ENCODE measurements at regions not wholly inside any gene's neighbourhood (a gene's known extent, or its start where the extent isn't known, plus 50 kb on each side); places are given as distances from the start of the nearest gene placed in this dataset.

- POLR2A ChIA-PET = no interaction called here
- H3K4me3 ChIP-seq (ENCODE audit: low read depth, low read length) = no peak overlapping the region
Measured at GRCh38 chr16:9480503-9480902, 389.1 kb downstream of the HAPSTR1 start.

GRCh38 chr16:9481747-9482730 lies 390.6 kb downstream of the HAPSTR1 start:
- CTCF ChIA-PET = no interaction called here
- POLR2A ChIA-PET = no interaction called here
- TF ChIP-seq, protein P1, sequence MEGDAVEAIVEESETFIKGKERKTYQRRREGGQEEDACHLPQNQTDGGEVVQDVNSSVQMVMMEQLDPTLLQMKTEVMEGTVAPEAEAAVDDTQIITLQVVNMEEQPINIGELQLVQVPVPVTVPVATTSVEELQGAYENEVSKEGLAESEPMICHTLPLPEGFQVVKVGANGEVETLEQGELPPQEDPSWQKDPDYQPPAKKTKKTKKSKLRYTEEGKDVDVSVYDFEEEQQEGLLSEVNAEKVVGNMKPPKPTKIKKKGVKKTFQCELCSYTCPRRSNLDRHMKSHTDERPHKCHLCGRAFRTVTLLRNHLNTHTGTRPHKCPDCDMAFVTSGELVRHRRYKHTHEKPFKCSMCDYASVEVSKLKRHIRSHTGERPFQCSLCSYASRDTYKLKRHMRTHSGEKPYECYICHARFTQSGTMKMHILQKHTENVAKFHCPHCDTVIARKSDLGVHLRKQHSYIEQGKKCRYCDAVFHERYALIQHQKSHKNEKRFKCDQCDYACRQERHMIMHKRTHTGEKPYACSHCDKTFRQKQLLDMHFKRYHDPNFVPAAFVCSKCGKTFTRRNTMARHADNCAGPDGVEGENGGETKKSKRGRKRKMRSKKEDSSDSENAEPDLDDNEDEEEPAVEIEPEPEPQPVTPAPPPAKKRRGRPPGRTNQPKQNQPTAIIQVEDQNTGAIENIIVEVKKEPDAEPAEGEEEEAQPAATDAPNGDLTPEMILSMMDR (IDR thresholded peaks at IDR 0.05; ENCODE audit: insufficient read depth, low read depth, low read length) = no peak
- DNase-seq (ENCODE audit: low read depth) = no peak
- no peaks in the 10 kb centered on the region for H3K27me3 ChIP-seq (ENCODE audit: control insufficient read depth, insufficient read depth, low read length)
- no peaks in the 10 kb centered on the region for H3K36me3 ChIP-seq (ENCODE audit: control insufficient read depth, insufficient read depth, low read length)
- H3K4me3 ChIP-seq (ENCODE audit: low read depth, low read length) = no peak overlapping the region

More at GRCh38 chr16:9480503-9480902, 389.1 kb downstream of the HAPSTR1 start:
- Histone ChIP-seq H3K36me3 (ENCODE audit: control insufficient read depth, insufficient read depth, low read length) (no peaks in the 10 kb centered on the region), H3K27me3 (ENCODE audit: control insufficient read depth, insufficient read depth, low read length) (no peaks in the 10 kb centered on the region)
- TF ChIP-seq, protein P1 (IDR thresholded peaks at IDR 0.05; ENCODE audit: insufficient read depth, low read depth, low read length) = no peak
- CTCF ChIA-PET = no interaction called here
- no peak for DNase-seq (ENCODE audit: low read depth)

- DNase-seq (ENCODE audit: low read depth) = no peak
- H3K4me3 ChIP-seq (ENCODE audit: low read depth, low read length) = no peak overlapping the region
- ChIA-PET POLR2A (no interaction called here), CTCF (no interaction called here)
- H3K36me3 ChIP-seq (ENCODE audit: control insufficient read depth, insufficient read depth, low read length) = no peaks in the 10 kb centered on the region
- TF ChIP-seq, protein P1 (IDR thresholded peaks at IDR 0.05; ENCODE audit: insufficient read depth, low read depth, low read length) = no peak
- H3K27me3 ChIP-seq (ENCODE audit: control insufficient read depth, insufficient read depth, low read length) = no peaks in the 10 kb centered on the region
Measured at GRCh38 chr16:9484426-9484825, 393.0 kb downstream of the HAPSTR1 start.

GRCh38 chr16:9484881-9485280 lies 393.4 kb downstream of the HAPSTR1 start:
- ChIA-PET POLR2A (no interaction called here), CTCF (no interaction called here)
- no peaks in the 10 kb centered on the region for H3K27me3 ChIP-seq (ENCODE audit: control insufficient read depth, insufficient read depth, low read length)
- TF ChIP-seq, protein P1 (IDR thresholded peaks at IDR 0.05; ENCODE audit: insufficient read depth, low read depth, low read length) = no peak
- H3K4me3 ChIP-seq (ENCODE audit: low read depth, low read length) = no peak overlapping the region
- no peak for DNase-seq (ENCODE audit: low read depth)
- no peaks in the 10 kb centered on the region for H3K36me3 ChIP-seq (ENCODE audit: control insufficient read depth, insufficient read depth, low read length)

DNA sequence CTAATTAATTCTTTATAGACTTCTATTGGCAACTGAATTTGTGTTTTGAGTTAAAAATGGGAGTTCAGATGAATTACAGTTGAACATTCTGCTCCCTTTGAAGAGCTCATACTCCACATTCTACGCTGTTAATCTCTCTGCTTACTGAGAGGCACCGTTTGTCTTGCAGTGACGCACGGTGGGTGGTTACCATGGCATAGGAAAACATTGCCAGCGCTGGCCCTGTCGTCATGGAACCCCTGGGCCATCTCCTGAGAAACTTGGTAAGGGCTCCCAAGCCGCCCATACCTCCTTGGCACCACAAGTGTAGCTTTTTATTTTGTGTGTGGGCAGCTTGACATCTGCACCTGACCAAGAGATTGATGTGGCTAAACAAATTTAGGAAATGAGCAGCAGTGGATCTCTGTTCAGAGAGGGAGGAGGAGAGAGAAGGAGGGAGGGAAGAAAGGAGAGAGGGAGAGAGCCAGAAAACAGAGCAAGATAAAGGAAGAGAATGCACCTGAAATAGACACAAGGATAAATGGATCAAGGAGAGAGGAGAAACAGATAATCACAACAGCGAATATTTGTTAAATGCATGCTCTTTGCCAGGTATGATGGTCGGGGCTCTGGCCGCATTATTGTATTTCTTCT lies 398.5 kb downstream of the HAPSTR1 start:
- TF ChIP-seq, protein P1 (IDR thresholded peaks at IDR 0.05; ENCODE audit: insufficient read depth, low read depth, low read length) = no peak
- Histone ChIP-seq H3K36me3 (ENCODE audit: control insufficient read depth, insufficient read depth, low read length) (no peaks in the 10 kb centered on the region), H3K27me3 (ENCODE audit: control insufficient read depth, insufficient read depth, low read length) (no peaks in the 10 kb centered on the region), H3K4me3 (ENCODE audit: low read depth, low read length) (no peak overlapping the region)
- no peak for DNase-seq (ENCODE audit: low read depth)
- POLR2A ChIA-PET = no interaction called here
- CTCF ChIA-PET = interaction anchor here (0.6 kb wide), 1 partner anchor 207 kb away, joined by 3 read pairs; no protein-coding TSS in a partner anchor

All from BJ (cell line).